Fibroblast of the aortic adventitia (primary cell): ENCODE measurements at regions not wholly inside any gene's neighbourhood (a gene's known extent, or its start where the extent isn't known, plus 50 kb on each side); places are given as distances from the start of the nearest gene placed in this dataset.

Experiments used
- DNase-seq: peaks from one replicate; pipeline ENCODE4 v3.0.0-alpha.2; 2010; ENCODE audit warnings: low read depth
- H3K4me3 ChIP-seq: 2 replicates; pipeline ENCODE4 v1.5.1; 2011; ENCODE audit warnings: low read depth, mild to moderate bottlenecking, control low read depth, low read length, moderate library complexity
- CTCF ChIP-seq: IDR thresholded peaks from 2 replicates; pipeline ENCODE4 v1.5.1; 2011; ENCODE audit warnings: mild to moderate bottlenecking, low read length, control low read depth, inconsistent platforms; ENCODE audit not compliant: insufficient read depth

GRCh38 chr14:35222324-35222723 is 69.9 kb upstream of the PSMA6 start:
- peak; percentile 40 for DNase-seq
- H3K4me3 ChIP-seq, result no peak overlapping the region
- no peak for TF ChIP-seq CTCF

GRCh38 chr14:35222872-35223466 is 69.2 kb upstream of the PSMA6 start:
- DNase-seq, result no peak
- TF ChIP-seq CTCF, result no peak
- no peak overlapping the region for H3K4me3 ChIP-seq

- no peak overlapping the region for H3K4me3 ChIP-seq
- peak; percentile 30 for DNase-seq
- no peak for TF ChIP-seq CTCF
Measured at GRCh38 chr14:35223927-35224326, 68.3 kb upstream of the PSMA6 start.

GRCh38 chr14:35224615-35225014 is 67.6 kb upstream of the PSMA6 start:
- no peak for DNase-seq
- no peak for TF ChIP-seq CTCF
- H3K4me3 ChIP-seq, result no peak overlapping the region

GRCh38 chr14:35229084-35229791 is 62.9 kb upstream of the PSMA6 start:
- no peak for DNase-seq

GRCh38 chr14:35229792-35230089 is 62.4 kb upstream of the PSMA6 start:
- no peak for DNase-seq
- no peak for TF ChIP-seq CTCF
- H3K4me3 ChIP-seq, result no peak overlapping the region

More at GRCh38 chr14:35229084-35229791, 62.9 kb upstream of the PSMA6 start:
- peak; percentile 17 for TF ChIP-seq CTCF
- H3K4me3 ChIP-seq, result no peak overlapping the region
